Activated T-cell treated with anti-CD3 and anti-CD28 coated beads, Interleukin-2, amount 50 U/mL, for 72 hours (primary cell): ENCODE measurements at regions not wholly inside any gene's neighbourhood (a gene's known extent, or its start where the extent isn't known, plus 50 kb on each side); places are given as distances from the start of the nearest gene placed in this dataset.

Source experiments
- ATAC-seq, 2 donors: fragments of 150-1000 bp; cut with Tn5 transposase; replicated peaks in 1 of 2; 2 replicates each; pipeline ENCODE4 v1.10.0; 2021; ENCODE audit warnings: moderate library complexity in 2 of 2, mild to moderate bottlenecking in 1 of 2
- DNase-seq, 2 donors: peaks; one replicate each; pipeline ENCODE4 v3.0.0; 2021 to 2022; ENCODE audit warnings: mixed read lengths in 1 of 2
- H3K27ac Mint-ChIP-seq: one replicate; pipeline ENCODE4 v1.8.0; 2022; ENCODE audit warnings: mild to moderate bottlenecking, moderate library complexity, mixed read lengths
- H3K27me3 Mint-ChIP-seq: one replicate; pipeline ENCODE4 v1.8.0; 2022; ENCODE audit warnings: low read depth, mixed read lengths
- H3K36me3 Mint-ChIP-seq, 2 donors: one replicate each; pipeline ENCODE4 v1.8.0; 2022; ENCODE audit warnings: mixed read lengths in 2 of 2, mild to moderate bottlenecking in 1 of 2; ENCODE audit not compliant: insufficient read depth in 2 of 2
- H3K4me1 Mint-ChIP-seq: one replicate; pipeline ENCODE4 v1.8.0; 2022; ENCODE audit warnings: low read depth, mixed read lengths
- H3K4me3 Mint-ChIP-seq, 2 donors: one replicate each; pipeline ENCODE4 v1.8.0; 2022; ENCODE audit warnings: mild to moderate bottlenecking in 2 of 2, mixed read lengths in 2 of 2, moderate library complexity in 2 of 2
- H3K9me3 Mint-ChIP-seq, 2 donors: one replicate each; pipeline ENCODE4 v1.8.0; 2022; ENCODE audit warnings: mixed read lengths in 2 of 2

DNA sequence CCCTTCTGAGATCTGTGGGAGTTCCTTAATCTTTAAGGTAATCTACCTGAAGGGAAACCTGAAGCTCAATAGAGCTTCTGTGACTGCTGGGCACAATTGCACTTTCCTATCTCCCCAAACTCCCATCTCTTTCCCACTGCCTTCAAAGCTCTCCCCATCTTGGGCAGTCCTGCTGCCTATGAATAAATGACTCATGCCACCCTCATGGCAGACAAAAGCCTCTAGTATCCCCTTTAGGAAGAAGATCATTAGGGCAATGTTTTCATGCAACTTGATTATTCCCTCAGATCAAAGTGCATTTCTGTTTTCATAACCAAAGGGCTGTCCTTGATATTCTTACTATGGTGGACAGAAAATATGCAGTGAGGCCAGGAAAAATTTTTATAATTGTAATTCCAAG, 704.9 kb upstream of the LRRN3 start:
- no peak overlapping the region for H3K27ac Mint-ChIP-seq
- ATAC-seq, result no peak
- DNase-seq, result no peak
- no peak overlapping the region for H3K4me3 Mint-ChIP-seq
- no peaks in the 10 kb centered on the region for H3K4me1 Mint-ChIP-seq
- H3K9me3 Mint-ChIP-seq, result no peaks in the 10 kb centered on the region
- H3K27me3 Mint-ChIP-seq, result no peaks in the 10 kb centered on the region
- H3K36me3 Mint-ChIP-seq, result no peaks in the 10 kb centered on the region

DNA sequence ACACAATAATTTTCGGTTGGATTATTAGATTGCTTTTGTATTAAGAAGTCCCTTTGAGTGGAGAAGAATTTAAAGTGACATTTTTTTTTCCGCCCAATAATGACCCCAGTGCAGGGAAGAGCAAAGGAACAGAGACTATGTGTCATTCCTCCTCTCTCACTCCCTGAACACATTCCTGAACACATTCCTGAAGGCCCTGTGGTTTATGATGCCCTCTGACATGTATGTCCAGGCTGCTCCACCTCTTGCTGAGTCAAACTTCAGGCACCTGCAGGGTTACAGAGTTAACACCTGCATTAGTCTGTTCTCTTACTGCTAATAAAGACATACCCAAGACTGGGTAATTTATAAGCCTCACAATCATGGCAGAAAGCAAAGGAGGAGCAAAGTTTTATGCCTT, 704.0 kb upstream of the LRRN3 start:
- ATAC-seq (no peak), DNase-seq (no peak)
- Mint-ChIP-seq H3K36me3 (no peaks in the 10 kb centered on the region), H3K27me3 (no peaks in the 10 kb centered on the region), H3K9me3 (no peaks in the 10 kb centered on the region), H3K4me1 (no peaks in the 10 kb centered on the region), H3K27ac (no peak overlapping the region), H3K4me3 (no peak overlapping the region)

DNA sequence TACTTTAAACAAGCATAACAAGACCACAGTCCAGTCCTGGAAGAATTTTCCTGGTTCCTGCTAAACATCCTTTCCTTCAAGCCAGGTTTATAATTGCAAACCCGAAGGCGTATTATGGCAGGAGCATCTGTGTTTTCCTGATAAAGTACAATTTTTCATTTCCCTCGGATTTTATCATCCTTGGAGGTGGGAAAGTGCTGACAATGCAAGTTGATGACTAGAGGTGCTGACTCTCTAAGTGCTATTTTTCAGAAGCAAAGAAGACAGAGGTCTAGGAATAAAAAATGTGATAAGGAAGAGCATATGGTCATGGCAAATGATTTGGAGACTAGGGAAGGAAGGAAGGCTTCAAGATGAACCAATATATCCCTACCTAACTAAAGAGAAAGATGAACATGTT, 703.2 kb upstream of the LRRN3 start:
- Mint-ChIP-seq H3K4me3 (no peak overlapping the region), H3K9me3 (no peaks in the 10 kb centered on the region), H3K27me3 (no peaks in the 10 kb centered on the region), H3K36me3 (no peaks in the 10 kb centered on the region), H3K27ac (no peak overlapping the region), H3K4me1 (no peaks in the 10 kb centered on the region)
- no peak for ATAC-seq
- no peak for DNase-seq

DNA sequence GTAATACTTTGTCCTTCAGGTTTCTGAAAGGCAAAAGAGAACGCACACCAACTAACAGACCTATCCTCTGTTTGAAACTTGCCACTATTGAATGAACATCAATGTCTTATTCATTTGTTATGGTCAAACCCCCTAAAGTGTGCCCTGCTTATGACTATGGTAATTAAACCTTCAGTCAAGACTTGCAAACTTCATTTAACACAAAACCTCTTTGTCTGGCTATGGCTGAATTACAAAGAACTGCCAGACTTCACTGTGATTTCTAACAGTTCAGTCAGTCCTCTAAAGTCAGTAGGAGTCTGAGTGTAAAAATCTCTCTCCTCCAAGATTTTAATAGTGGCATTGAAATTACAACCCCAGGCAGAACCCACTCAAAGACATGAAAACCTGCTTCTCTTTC, 702.5 kb upstream of the LRRN3 start:
- no peak for ATAC-seq
- no peak overlapping the region for H3K4me3 Mint-ChIP-seq

DNA sequence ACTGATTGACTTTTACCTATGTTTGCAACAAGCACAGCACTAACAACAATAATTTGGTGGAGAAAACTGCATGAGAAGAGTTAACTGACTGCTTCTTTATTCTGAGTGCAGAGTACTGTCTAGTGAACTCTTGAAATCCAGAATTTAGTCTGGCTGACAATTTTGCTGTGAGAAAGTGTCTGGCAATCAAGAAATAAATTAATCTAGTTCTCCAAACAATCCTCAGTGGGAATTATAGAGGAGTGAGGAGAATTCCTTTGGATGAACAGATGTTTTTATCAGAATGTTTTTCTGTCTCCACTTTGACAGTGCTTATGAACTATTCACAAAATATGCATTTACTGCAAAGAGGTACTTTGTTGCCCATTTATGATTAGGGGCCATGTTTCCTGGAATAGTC, 694.9 kb upstream of the LRRN3 start:
- Mint-ChIP-seq H3K9me3 (no peaks in the 10 kb centered on the region), H3K4me1 (no peaks in the 10 kb centered on the region), H3K4me3 (no peak overlapping the region), H3K36me3 (no peaks in the 10 kb centered on the region), H3K27me3 (no peaks in the 10 kb centered on the region), H3K27ac (no peak overlapping the region)
- DNase-seq, result no peak
- ATAC-seq, result no peak

More for the DNA sequence above, 702.5 kb upstream of the LRRN3 start:
- Mint-ChIP-seq H3K27me3 (no peaks in the 10 kb centered on the region), H3K4me1 (no peaks in the 10 kb centered on the region), H3K27ac (no peak overlapping the region), H3K36me3 (no peaks in the 10 kb centered on the region), H3K9me3 (no peaks in the 10 kb centered on the region)
- DNase-seq, result no peak

DNA sequence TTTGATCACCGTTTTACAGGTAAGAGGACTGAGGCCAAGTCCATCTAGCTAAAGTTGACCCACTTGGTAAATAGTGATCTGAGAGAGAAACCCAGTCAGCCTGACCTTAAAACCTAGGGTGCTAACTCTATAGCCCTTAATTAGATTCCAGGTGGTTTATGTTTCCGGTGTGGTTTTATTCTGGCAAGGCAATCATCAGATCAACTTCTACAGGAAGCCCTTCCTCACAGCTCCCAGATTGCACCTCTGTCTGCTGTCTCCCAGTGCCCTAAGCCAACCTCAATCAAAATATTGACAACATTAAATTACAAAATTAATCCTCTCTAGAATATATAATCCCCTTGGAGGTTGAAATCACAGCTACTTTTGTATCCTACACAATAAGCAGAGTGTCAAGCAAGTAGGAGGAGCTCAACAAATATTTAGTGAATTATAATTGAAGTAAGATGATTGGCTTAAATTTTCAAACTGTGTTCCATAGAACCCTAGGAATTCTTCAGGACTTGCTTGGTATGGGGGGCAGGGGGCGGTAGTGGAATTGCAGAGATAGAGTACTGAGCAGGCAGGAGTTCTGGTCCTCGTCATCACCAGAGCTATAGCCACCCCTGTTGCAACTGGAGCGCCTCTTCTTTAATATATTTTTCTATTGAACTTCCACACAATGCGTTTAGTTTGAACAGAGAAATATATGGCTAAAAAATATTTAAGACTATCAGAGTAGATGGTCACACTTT, 692.8 kb upstream of the LRRN3 start:
- no peak overlapping the region for H3K4me3 Mint-ChIP-seq
- no peaks in the 10 kb centered on the region for H3K9me3 Mint-ChIP-seq
- no peaks in the 10 kb centered on the region for H3K36me3 Mint-ChIP-seq
- no peaks in the 10 kb centered on the region for H3K27me3 Mint-ChIP-seq
- no peak for DNase-seq
- H3K4me1 Mint-ChIP-seq, result no peaks in the 10 kb centered on the region
- no peak for ATAC-seq
- H3K27ac Mint-ChIP-seq, result no peak overlapping the region

DNA sequence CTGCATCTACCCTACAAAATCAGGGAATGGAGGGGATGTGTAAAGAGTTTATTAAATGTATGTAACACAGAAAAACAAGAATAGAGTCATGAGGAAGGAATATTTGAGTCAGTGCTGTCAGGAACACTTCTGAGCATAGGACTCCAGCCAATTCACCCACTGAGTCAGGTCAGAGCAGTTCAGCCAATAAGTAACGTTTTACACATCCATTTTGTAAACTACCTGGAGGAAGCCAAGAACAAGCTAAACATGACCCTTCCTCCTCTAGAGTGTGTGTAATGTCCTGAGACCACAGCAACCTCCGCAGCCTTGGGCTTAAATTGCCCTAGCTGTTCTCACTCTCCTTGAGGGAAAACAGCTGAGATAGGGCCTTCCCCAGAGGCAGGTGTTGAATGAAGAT, 691.5 kb upstream of the LRRN3 start:
- Mint-ChIP-seq H3K27me3 (no peaks in the 10 kb centered on the region), H3K36me3 (no peaks in the 10 kb centered on the region), H3K4me1 (no peaks in the 10 kb centered on the region), H3K9me3 (no peaks in the 10 kb centered on the region), H3K27ac (no peak overlapping the region), H3K4me3 (no peak overlapping the region)
- ATAC-seq (no peak), DNase-seq (no peak)

DNA sequence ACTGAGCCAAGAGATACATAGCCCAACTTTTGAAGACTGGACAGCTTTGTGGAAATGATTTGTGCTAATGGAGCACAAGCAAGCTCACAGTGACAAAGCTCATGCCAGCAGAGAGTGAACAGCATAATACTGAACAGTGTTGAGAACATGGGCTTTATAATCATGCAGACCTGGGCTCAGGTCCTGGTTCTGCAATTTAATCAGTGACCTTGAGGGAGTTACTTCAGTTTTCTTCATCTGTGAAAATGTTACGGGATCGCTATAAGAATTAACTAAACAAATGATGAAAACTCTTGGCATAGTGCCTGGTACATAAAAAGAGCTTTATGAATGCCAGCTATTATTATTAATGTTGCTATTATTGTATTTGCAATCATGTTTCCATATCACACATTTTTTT, 690.5 kb upstream of the LRRN3 start:
- H3K4me1 Mint-ChIP-seq, result no peaks in the 10 kb centered on the region
- ATAC-seq (no peak), DNase-seq (no peak)
- H3K27me3 Mint-ChIP-seq, result no peaks in the 10 kb centered on the region
- no peaks in the 10 kb centered on the region for H3K36me3 Mint-ChIP-seq
- no peak overlapping the region for H3K27ac Mint-ChIP-seq
- H3K4me3 Mint-ChIP-seq, result no peak overlapping the region
- H3K9me3 Mint-ChIP-seq, result no peaks in the 10 kb centered on the region

GRCh38 chr7:110407242-110407641, 683.7 kb upstream of the LRRN3 start:
- no peak overlapping the region for H3K27ac Mint-ChIP-seq
- H3K27me3 Mint-ChIP-seq, result no peaks in the 10 kb centered on the region
- ATAC-seq, result no peak
- no peak overlapping the region for H3K4me3 Mint-ChIP-seq
- no peak for DNase-seq
- H3K36me3 Mint-ChIP-seq, result no peaks in the 10 kb centered on the region
- H3K9me3 Mint-ChIP-seq, result no peaks in the 10 kb centered on the region
- no peaks in the 10 kb centered on the region for H3K4me1 Mint-ChIP-seq

DNA sequence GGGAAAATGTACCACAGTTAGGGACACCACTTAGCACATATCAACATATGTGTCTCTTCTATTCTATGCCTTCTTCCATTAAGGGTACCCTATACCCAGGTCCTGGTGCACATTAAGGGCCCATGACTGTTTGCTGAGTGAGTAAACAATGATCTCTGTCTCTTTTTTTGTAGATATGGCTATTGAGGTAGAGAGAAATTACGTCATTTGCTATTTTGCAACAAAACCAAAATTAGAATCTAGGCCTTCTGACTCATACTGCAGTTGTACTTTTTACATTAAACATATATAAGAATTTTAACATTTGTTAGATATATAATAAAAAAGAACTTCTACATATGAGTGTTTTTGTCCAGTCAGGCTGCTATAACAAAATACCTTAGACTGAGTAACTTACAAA, 683.2 kb upstream of the LRRN3 start:
- no peaks in the 10 kb centered on the region for H3K9me3 Mint-ChIP-seq
- no peak overlapping the region for H3K27ac Mint-ChIP-seq
- no peak overlapping the region for H3K4me3 Mint-ChIP-seq
- no peaks in the 10 kb centered on the region for H3K4me1 Mint-ChIP-seq
- DNase-seq (no peak), ATAC-seq (no peak)
- no peaks in the 10 kb centered on the region for H3K36me3 Mint-ChIP-seq
- no peaks in the 10 kb centered on the region for H3K27me3 Mint-ChIP-seq

DNA sequence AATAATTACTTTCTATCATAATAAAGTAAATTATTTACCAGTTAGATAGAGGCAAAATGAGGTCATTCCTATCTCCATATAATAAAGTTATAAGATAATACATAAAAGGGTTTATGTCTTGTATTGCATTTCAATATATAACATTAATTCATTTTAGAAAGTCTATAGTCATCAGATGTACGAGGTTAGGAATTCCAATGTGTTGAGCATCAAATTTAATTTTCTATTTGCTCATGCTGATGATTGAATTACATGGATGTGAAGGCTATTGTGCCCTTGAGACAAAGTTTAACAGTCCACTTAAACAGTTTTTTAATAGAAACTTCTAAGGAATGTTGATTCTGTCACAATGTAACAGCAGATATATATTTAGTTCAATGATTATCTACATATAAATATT, 678.3 kb upstream of the LRRN3 start:
- no peaks in the 10 kb centered on the region for H3K27me3 Mint-ChIP-seq
- ATAC-seq, result no peak

GRCh38 chr7:110413038-110413437, 677.9 kb upstream of the LRRN3 start:
- no peak overlapping the region for H3K4me3 Mint-ChIP-seq
- no peaks in the 10 kb centered on the region for H3K9me3 Mint-ChIP-seq
- no peak for DNase-seq
- no peaks in the 10 kb centered on the region for H3K36me3 Mint-ChIP-seq
- H3K4me1 Mint-ChIP-seq, result no peaks in the 10 kb centered on the region
- H3K27me3 Mint-ChIP-seq, result no peaks in the 10 kb centered on the region
- H3K27ac Mint-ChIP-seq, result no peak overlapping the region
- no peak for ATAC-seq

More for the DNA sequence above, 678.3 kb upstream of the LRRN3 start:
- H3K36me3 Mint-ChIP-seq, result no peaks in the 10 kb centered on the region
- no peak overlapping the region for H3K4me3 Mint-ChIP-seq
- H3K9me3 Mint-ChIP-seq, result no peaks in the 10 kb centered on the region
- DNase-seq, result no peak
- no peak overlapping the region for H3K27ac Mint-ChIP-seq
- H3K4me1 Mint-ChIP-seq, result no peaks in the 10 kb centered on the region

DNA sequence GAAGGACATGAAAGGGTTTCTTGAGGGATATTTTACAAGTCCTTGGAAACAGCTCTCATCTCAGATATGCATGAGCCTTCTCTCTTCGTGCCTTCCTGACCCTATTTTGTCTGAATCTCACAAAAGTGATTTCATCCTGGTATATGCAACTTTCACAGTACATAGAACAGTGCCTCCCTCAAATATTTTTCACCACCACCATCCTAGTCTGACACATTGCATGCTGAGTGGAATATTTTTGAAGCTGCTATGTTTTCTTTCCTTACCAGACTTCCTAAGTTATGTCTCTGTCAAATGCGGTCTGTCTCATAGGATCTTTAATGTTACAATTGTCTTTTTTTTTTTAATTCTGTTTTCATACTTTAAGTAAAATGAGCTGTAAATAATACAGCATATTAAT, 673.3 kb upstream of the LRRN3 start:
- no peaks in the 10 kb centered on the region for H3K27me3 Mint-ChIP-seq
- H3K4me1 Mint-ChIP-seq, result no peaks in the 10 kb centered on the region
- no peak overlapping the region for H3K4me3 Mint-ChIP-seq
- no peak overlapping the region for H3K27ac Mint-ChIP-seq
- DNase-seq (no peak), ATAC-seq (no peak)
- no peaks in the 10 kb centered on the region for H3K9me3 Mint-ChIP-seq
- H3K36me3 Mint-ChIP-seq, result no peaks in the 10 kb centered on the region

DNA sequence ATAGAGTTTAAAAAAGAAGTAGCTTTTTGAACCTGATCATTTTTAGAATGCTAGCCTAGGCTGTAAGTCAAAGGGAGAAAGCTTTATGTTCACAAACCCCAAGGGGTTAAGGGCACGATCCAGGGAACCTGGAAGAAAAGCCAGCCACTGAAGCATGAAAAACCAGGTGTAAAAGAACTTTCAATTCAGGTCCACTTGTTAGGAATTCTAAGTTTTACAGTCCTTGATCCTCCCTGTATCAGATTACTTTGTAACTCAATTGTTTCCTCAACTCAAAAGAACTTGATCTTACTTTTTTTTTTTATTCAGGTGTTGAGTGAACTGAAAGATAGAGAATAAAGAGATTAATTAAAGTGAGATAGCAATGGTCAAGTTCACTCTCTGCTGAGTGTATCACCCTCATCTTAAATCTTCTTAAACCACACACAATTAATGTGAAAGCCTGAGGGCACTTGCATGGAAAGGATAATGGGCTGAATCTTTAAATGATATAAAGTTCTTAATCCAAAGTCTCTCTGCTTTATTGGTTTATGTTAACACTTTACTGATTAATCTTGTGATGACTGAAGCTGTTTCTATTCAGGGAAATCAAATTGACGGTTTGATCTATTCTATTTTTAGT, 672.2 kb upstream of the LRRN3 start:
- H3K4me3 Mint-ChIP-seq, result no peak overlapping the region
- no peaks in the 10 kb centered on the region for H3K36me3 Mint-ChIP-seq
- ATAC-seq, result no peak
- DNase-seq, result no peak
- no peaks in the 10 kb centered on the region for H3K27me3 Mint-ChIP-seq
- no peak overlapping the region for H3K27ac Mint-ChIP-seq
- no peaks in the 10 kb centered on the region for H3K9me3 Mint-ChIP-seq
- no peaks in the 10 kb centered on the region for H3K4me1 Mint-ChIP-seq
